Nucleus accumbens (tissue), 56 donors: ENCODE measurements at regions not wholly inside any gene's neighbourhood (a gene's known extent, or its start where the extent isn't known, plus 50 kb on each side); places are given as distances from the start of the nearest gene placed in this dataset.
"Not testable (repeated sequence)": the region's sequence is repeated elsewhere in the genome, so short reads cannot be mapped to it uniquely, and the experiment has no call there.

ENCODE experiments used
- DNase-seq, 56 donors: peaks; one replicate each; lab custom pipeline; 2025; lab: John Stamatoyannopoulos, UW

GRCh38 chr1:60502506-60502905, 428.9 kb upstream of the C1orf87 start:
- DNase-seq: no peak

GRCh38 chr1:60489916-60490480, 416.4 kb upstream of the C1orf87 start:
- DNase-seq: not testable (repeated sequence)

- DNase-seq: no peak
These were observed 415.3 kb upstream of the C1orf87 start for GRCh38 chr1:60488847-60489246.

GRCh38 chr1:60487565-60488345, 414.2 kb upstream of the C1orf87 start:
- no peak for DNase-seq

DNA sequence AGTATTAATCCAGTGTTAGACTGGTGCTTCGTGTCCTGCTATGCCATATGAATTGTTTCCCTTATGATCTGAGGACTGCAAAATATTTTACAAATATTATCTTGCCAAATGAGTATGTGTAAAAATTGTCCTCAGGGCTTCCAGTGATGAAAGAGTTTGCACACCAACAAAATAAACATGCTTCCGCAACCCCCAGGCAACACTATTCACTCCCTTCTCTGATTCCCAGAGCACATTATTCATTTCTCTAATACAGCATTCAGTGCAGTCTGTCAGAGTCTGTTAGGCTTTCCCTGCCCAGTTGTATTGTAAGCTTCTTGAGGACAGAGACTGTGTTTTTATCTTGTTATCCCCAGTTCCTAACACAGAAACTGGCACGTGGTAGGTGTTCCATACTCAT, 409.9 kb upstream of the C1orf87 start:
- DNase-seq: no peak

DNA sequence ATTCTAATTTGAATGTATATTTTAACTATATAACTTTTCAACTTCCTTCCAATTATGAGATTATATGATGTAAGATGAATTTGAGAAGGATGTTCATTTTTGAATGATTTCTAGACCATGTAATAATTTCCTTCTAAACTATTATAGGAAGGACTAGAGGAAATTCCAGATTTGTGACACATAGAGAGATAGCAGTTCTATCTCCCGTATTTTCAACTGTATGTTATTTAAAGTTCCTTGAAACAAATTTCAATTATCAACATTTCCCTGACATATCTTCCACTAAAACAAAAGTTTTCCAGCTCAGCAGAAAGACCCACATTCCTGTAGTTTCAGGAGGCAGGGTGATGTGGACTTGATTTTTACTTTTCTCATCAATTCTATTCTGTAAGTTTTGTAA, 396.7 kb upstream of the C1orf87 start:
- no peak for DNase-seq

GRCh38 chr1:60463786-60464185, 390.2 kb upstream of the C1orf87 start:
- no peak for DNase-seq

DNA sequence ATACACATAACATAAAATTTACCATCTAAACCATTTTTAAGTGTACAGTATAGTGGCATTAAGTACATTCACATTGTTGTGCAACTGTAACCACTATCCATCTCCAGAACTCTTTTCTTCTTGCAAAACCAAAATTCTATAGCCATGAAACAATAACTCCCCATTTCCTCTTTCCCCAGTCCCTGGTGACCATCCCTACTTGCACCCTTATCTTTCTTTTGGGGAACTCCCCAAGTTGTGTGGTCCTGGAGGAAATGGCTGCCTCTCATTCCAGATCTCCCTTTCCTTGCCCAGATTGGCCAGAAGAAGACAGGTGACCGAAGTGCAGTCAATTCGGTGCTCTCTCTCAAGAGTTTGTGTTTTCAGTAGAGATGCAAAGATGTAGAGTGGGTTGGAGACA, 389.6 kb upstream of the C1orf87 start:
- no peak for DNase-seq

GRCh38 chr1:60461925-60462595, 388.5 kb upstream of the C1orf87 start:
- no peak for DNase-seq

DNA sequence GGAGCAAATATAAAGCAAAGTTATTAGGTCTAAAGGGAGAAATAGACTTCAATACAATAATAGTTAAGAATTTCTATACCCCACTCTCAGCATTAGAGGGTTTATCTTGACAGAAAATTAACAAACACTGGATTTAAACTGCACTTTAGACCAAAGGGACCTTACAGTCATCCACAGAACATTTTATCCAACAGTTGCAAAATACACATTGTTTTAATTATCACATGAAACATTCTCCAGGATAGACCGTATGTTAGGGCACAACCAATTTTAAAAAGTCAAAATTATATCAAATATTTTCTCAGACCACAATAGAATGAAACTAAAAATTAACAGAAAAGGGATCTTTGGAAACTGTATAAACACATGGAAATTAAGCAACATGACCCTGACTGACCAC, 384.5 kb upstream of the C1orf87 start:
- no peak for DNase-seq

DNA sequence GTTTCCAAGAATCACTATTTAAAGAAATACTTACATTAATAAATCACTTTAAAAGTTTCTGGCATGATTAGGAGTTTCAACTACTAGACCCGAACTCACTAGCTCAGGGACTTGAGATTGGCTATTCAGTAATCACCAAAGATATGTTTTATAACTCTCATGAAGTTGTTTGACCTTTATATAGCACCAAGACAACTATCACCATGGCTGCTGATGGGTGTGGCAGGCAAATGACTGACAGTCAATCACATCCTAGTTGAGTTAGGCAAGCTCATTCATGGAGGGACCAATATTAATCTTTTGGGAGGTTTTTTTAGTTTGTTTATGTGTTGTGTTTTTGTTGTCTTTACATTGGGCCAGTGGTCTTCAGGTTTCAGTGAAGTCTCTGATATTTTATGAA, 376.3 kb upstream of the C1orf87 start:
- DNase-seq: no peak

GRCh38 chr1:60448850-60449249, 375.3 kb upstream of the C1orf87 start:
- no peak for DNase-seq

GRCh38 chr1:60444680-60445079, 371.1 kb upstream of the C1orf87 start:
- no peak for DNase-seq

GRCh38 chr1:60436186-60436585, 362.6 kb upstream of the C1orf87 start:
- DNase-seq: no peak

- no peak for DNase-seq
These were observed 358.0 kb upstream of the C1orf87 start for GRCh38 chr1:60431593-60431992.

GRCh38 chr1:60430375-60430774, 356.8 kb upstream of the C1orf87 start:
- no peak for DNase-seq

GRCh38 chr1:60428127-60428526, 354.6 kb upstream of the C1orf87 start:
- no peak for DNase-seq

DNA sequence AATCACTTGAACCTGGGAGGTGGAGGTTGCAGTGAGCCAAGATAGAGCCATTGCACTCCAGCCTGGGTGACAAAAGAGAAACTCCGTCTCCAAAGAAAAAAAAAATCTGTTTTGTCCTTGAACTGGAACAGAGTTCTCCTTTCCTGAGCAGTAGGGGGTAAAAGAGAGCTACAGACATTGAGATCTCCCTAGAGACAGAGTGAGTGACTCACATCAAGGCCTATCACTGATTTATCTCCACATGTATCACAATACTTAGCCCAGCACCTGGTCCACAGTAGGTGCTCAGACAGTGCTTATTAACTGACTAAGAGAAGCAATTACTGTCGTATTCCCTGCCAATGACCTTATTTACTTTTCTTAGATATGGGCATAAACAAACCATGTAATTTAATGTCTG, 354.1 kb upstream of the C1orf87 start:
- no peak for DNase-seq

GRCh38 chr1:60427194-60427593, 353.6 kb upstream of the C1orf87 start:
- no peak for DNase-seq

- DNase-seq: no peak
These were observed 352.0 kb upstream of the C1orf87 start for GRCh38 chr1:60425528-60425927.

DNA sequence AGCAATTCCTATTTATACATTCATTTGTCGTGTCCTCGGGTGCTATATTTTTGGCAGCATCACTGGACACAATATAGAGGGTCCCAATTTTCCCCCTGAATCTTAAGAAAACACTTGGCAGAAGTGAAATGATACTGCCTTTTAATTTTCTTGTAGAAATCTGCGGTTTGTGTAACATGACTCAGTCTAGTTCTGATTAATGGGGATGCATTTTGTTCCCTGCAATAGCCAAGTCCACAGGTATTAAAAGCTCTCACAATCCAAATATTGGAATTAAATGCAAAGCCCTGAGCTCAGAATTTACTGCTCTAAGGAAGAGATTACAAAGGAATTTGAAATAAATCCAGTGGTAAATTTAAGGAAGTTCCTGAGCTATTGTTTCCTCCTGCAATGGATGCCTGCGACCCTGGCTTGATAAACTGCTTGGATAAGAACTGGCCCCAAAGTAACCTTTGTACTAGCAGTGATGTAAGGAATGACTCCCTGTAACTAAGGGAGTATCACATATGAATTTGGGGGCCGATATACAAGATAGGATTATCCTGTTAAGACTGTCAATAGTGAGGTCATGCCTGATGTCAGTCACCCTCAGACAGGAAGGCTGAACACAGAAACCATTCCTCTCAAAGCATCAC, 349.7 kb upstream of the C1orf87 start:
- no peak for DNase-seq
